Stimulated activated CD4-positive, alpha-beta T cell treated with anti-CD3 and anti-CD28 coated beads, Interleukin-4, amount 100 ng/mL, for 24 hours (primary cell): ENCODE measurements at regions not wholly inside any gene's neighbourhood (a gene's known extent, or its start where the extent isn't known, plus 50 kb on each side); places are given as distances from the start of the nearest gene placed in this dataset.
"Not testable (repeated sequence)": the region's sequence is repeated elsewhere in the genome, so short reads cannot be mapped to it uniquely, and the experiment has no call there.

Source experiments
- DNase-seq: peaks from one replicate; pipeline ENCODE4 v3.0.0-alpha.2; 2020

DNA sequence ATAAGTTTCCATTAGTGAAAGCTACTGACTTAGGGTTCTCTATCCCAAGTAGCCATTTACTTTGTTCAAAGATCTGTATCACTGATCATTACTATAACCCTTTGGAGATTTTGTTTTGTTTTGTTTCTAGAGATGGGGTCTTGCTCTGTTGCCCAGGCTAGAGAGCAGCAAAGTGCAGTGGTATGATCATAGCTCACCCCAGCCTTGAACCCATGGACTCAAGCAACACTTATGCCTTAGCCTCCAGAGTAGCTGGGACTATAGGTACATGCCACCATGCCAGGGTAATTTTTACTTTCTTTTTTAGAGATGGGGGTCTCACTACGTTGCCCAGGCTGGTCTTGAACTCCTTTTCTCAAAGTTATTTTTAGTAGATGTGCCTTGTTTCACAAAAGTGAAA, 154.7 kb downstream of the KCNJ2 start:
- DNase-seq, result no peak

DNA sequence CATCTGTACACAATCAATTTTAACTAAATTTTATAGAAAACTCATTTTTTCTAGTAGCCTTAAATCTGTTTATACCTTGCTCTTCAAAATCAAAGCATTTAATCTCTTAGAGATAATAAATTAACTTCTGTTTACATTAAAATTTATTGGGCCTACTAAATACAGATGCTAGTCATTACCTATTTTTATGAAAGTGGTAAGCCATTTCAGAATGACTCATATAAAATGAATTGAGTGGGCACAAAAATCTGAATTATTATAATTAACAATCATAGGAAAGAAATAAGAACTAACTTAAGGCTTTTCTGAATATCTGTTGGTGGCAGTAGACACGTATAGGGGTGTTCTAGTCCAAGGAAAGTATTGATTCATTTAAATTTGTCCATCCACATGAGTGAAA, 157.9 kb downstream of the KCNJ2 start:
- no peak for DNase-seq

- no peak for DNase-seq
These were observed 158.4 kb downstream of the KCNJ2 start for GRCh38 chr17:70327723-70328122.

GRCh38 chr17:70329721-70330120, 160.4 kb downstream of the KCNJ2 start:
- no peak for DNase-seq

DNA sequence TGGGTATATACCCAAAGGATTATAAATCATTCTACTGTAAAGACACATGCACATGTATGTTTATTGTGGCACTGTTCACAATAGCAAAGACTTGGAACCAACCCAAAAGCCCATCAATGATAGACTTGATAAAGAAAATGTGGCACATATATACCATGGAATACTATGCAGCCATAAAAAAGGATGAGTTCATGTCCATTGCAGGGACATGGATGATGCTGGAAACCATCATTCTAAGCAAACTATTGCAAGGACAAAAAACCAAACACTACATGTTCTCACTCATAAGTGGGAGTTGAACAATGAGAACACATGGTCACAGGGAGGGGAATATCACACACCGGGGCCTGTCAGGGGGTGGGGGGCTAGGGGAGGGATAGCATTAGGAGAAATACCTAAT, 161.7 kb downstream of the KCNJ2 start:
- not testable (repeated sequence) for DNase-seq

GRCh38 chr17:70332356-70333210, 163.3 kb downstream of the KCNJ2 start:
- DNase-seq, result no peak

DNA sequence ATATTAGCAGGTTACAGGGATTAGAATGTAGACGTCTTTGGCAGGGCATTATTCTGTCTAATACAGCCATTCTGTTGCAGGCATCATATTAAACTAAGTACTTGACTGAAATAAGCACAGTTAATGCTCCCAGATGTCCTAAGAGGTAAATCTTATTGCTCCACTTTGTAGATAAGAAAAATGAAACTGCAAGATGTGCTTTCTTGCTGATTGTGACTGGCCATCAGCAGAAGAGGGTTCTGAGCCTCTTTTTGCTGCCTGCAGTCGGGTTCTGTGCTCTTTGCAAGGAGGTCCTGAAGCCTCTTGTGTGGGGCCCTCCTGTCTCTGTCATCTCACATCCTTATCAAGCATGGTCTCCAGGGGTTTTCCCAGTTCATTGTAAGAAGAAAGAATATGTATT, 167.1 kb downstream of the KCNJ2 start:
- DNase-seq, result no peak

DNA sequence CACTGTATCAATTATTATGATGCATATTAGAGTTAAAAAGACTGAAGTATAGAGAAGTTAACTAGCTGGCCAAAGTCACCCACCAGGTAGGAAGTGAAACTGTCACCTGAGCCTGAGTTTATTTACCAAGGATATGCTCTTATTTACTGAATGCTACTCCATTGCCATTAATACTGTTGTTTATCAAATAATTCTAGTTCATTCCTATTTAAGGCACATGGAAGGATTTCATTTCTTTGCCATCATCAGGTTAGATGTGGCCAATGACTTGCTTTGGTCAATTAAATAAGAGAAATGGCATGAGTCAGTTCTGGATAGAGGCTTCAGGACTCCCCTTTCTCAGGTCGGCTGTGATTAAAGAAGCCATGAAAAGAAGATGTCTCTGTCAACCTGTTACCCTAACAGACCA, 169.6 kb downstream of the KCNJ2 start:
- DNase-seq, result no peak

- DNase-seq, result no peak
These were observed 173.8 kb downstream of the KCNJ2 start for GRCh38 chr17:70343114-70343513.

DNA sequence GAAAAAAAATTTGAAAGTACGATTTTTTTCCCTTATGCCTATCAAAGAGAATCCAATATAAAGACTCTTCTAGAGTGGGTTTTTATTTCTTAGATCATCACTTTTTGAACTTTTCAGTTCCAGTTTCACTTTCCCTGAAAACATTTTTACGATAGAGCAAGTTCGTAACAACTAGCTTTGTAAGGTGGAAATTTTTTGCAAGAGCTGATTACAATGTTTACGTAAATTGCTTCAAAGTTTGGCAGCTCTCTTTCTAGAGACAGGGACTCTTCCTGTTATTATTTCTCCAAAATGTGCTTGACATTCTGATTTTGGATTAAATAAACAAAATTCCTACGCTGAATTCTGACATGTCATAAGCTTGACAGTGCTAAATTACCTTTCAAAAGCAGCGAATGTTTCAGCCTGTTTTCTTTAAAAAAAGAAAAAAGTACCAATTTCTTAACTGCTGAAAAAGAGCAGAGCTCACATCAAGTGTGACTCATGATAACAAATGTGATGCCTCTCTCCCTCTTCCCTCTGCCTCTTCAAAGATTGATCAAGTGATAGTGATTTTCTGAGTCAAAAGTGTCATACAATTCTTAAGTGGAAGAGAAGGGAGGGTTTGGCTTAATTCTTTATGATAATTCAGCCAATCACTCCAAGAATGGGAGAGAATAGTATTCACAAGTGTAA, 175.2 kb downstream of the KCNJ2 start:
- no peak for DNase-seq

DNA sequence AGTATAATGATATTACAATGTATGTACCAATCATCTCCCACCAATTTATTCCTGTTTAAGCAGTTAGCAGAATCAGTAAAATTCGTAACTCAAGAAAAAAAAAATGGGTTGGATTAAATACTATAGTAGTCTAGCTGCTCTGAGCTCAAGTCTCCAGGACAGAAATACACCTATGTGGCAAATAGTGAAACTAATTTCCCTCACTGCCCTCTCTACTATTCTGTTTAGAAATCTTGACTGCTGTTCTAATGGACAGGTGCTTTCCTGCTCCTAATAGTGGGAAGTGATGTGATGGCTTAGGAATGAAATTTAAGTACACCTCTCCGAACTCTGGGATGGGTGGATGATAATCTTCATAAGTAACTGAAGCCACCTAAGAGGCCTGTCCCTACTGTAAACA, 175.7 kb downstream of the KCNJ2 start:
- DNase-seq, result no peak

DNA sequence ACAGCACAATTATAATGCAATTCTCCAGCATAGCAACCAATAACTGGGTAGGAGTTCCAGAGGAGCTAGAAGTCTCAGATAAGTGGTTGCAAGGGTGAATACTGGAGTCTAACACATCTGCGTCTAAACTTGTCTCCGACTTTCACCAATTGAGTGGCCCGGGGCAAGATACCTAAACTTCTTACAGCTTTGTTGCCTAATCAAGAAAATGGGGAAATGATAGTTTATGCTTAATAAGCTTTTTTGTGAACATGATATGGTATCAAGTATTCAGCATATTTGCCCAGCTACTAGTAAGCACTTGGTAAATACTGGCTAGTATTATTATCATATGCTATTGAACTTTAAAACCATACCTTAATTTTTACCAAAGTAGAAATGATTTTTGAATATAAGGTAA, 183.5 kb downstream of the KCNJ2 start:
- no peak for DNase-seq

GRCh38 chr17:70353408-70354092, 184.2 kb downstream of the KCNJ2 start:
- no peak for DNase-seq

DNA sequence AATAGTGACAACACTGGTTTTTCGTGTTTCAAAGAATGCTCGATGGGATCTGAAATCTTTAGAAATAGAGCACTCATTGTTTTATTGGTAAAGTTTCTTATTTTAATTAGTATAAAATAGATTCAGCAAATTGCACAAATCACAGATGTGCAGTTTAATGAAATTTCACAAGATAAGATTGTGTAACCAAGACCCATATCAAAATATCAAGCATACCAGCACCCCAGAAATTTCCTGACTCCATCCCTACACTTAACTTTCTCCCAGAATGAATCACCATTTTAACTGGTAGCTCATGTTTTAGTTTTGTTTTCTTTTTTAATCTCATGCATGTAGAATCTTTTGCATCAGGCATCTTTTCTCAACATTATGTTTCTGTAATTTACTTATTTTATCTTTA, 185.9 kb downstream of the KCNJ2 start:
- DNase-seq, result no peak

GRCh38 chr17:70357190-70357589, 187.9 kb downstream of the KCNJ2 start:
- DNase-seq, result no peak

- DNase-seq, result no peak
These were observed 195.8 kb downstream of the KCNJ2 start for GRCh38 chr17:70365091-70365583.

GRCh38 chr17:70366386-70366785, 197.1 kb downstream of the KCNJ2 start:
- DNase-seq, result no peak

- DNase-seq, result no peak
These were observed 198.7 kb downstream of the KCNJ2 start for GRCh38 chr17:70368011-70368410.

DNA sequence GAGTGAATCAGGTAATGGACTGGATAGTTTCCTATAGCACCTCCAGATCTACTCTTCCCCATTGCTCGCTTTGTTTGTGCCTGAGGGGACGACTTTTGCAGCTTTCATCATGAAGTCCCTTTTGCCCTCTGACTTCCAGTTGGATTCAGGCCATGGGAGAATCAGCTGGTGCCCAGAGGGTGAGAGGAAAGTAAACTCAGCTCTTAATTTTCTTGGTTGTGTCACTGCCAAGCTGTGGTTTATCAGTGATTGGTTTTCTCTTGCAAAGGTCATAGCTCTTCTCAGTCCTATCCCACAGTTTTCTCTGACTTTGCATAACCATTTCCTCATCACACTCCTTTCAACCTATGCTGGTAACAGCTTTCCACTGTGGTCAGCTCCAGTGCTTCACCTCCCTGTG, 200.1 kb downstream of the KCNJ2 start:
- DNase-seq, result no peak

DNA sequence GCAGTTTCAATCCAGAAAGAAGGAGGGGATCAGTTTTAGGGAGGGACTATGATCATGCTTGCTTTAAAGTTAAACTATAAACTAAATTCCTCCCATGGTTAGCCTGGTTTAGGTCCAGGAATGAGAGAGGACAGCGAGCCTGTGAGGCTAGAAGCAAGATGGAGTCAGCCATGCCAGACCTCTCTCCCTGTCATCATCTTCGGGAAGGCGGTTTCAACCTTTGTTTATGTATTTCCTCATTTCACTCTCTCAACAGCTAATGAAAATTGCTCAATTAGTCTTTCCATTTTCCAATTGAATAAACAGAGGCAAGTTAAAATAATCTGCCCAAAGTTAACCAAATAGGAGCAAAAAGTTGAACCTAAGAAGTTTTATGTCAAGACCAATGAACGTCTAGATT, 201.5 kb downstream of the KCNJ2 start:
- no peak for DNase-seq

DNA sequence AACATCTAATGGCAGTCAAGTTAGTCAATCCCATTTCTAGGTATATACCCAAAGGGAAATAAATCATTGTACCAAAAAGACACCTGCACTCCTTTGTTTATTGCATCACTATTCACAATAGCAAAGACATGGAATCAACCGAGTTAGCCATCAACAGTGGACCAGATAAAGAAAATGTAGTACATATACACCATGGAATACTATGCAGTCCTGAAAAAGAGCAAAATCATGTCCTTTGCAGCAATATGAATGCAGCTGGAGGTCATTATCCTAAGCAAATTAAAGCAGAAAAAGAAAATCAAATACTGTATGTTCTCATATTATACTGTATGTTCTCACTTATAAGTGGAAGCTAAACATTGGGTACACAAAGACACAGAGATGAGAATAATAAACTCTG, 204.0 kb downstream of the KCNJ2 start:
- DNase-seq, result no peak

DNA sequence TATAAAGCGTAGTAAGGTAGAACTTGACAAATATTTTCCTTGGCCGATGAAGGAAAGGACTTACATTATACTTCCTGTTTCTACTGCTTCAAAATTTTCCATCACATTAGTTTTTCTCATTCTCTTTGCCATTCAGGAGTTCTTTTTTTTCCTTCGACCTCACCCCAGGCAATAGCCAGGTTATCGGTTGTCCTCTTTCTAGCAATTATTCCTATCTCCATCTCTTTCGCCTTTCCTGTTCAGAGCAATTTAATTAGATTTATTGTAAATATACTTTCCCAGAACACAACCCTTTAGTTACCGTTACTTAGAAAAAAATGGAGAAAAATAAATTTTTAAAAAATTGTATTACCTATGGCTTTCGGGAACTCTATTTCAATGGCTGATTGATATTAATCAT, 205.2 kb downstream of the KCNJ2 start:
- DNase-seq, result no peak

- DNase-seq, result no peak
These were observed 206.1 kb downstream of the KCNJ2 start for GRCh38 chr17:70375406-70375805.
